HUES6 (cell line): ENCODE measurements at regions not wholly inside any gene's neighbourhood (a gene's known extent, or its start where the extent isn't known, plus 50 kb on each side); places are given as distances from the start of the nearest gene placed in this dataset.

Experiments
- H3K27ac ChIP-seq: 2 replicates; pipeline ENCODE4 v1.7.0; 2013; ENCODE audit warnings: low read depth, mild to moderate bottlenecking, low read length, inconsistent platforms
- H3K27me3 ChIP-seq: 2 replicates; pipeline ENCODE4 v1.6.1; 2013; ENCODE audit warnings: low read length; ENCODE audit not compliant: control insufficient read depth, insufficient read depth
- H3K36me3 ChIP-seq: 2 replicates; pipeline ENCODE4 v1.6.1; 2013; ENCODE audit warnings: low read length; ENCODE audit not compliant: control insufficient read depth, insufficient read depth
- H3K4me1 ChIP-seq: 2 replicates; pipeline ENCODE4 v1.6.1; 2013; ENCODE audit warnings: low read length; ENCODE audit not compliant: control insufficient read depth, insufficient read depth
- H3K4me3 ChIP-seq: 2 replicates; pipeline ENCODE4 v1.5.1; 2013; ENCODE audit warnings: low read depth, low read length
- H3K9ac ChIP-seq: one replicate; pipeline ENCODE4 v1.6.1; 2013; ENCODE audit warnings: mild to moderate bottlenecking, low read length
- H3K9me3 ChIP-seq: 2 replicates; pipeline ENCODE4 v1.6.1; 2013; ENCODE audit warnings: low read depth, low read length; ENCODE audit not compliant: control insufficient read depth, insufficient read depth

- no peaks in the 10 kb centered on the region for H3K27me3 ChIP-seq
- H3K9me3 ChIP-seq: no peaks in the 10 kb centered on the region
- H3K9ac ChIP-seq: no peak overlapping the region
- no peak overlapping the region for H3K4me3 ChIP-seq
- H3K4me1 ChIP-seq: no peaks in the 10 kb centered on the region
- H3K36me3 ChIP-seq: no peaks in the 10 kb centered on the region
- no peak overlapping the region for H3K27ac ChIP-seq
Measured at GRCh38 chr4:141429933-141430332, 206.4 kb upstream of the IL15 start.

- Histone ChIP-seq H3K27ac (no peak overlapping the region), H3K4me3 (no peak overlapping the region), H3K9me3 (no peaks in the 10 kb centered on the region), H3K4me1 (no peaks in the 10 kb centered on the region), H3K27me3 (no peaks in the 10 kb centered on the region), H3K9ac (no peak overlapping the region), H3K36me3 (no peaks in the 10 kb centered on the region)
Measured at GRCh38 chr4:141430686-141431085, 205.7 kb upstream of the IL15 start.

GRCh38 chr4:141432000-141432712, 204.2 kb upstream of the IL15 start:
- no peaks in the 10 kb centered on the region for H3K36me3 ChIP-seq
- H3K9ac ChIP-seq: no peak overlapping the region
- H3K27me3 ChIP-seq: no peaks in the 10 kb centered on the region
- no peak overlapping the region for H3K4me3 ChIP-seq
- H3K9me3 ChIP-seq: no peaks in the 10 kb centered on the region
- H3K4me1 ChIP-seq: no peaks in the 10 kb centered on the region
- H3K27ac ChIP-seq: no peak overlapping the region

GRCh38 chr4:141435446-141436225, 200.7 kb upstream of the IL15 start:
- no peaks in the 10 kb centered on the region for H3K36me3 ChIP-seq
- no peak overlapping the region for H3K9ac ChIP-seq
- no peaks in the 10 kb centered on the region for H3K9me3 ChIP-seq
- H3K4me3 ChIP-seq: no peak overlapping the region
- no peak overlapping the region for H3K27ac ChIP-seq
- no peaks in the 10 kb centered on the region for H3K27me3 ChIP-seq
- no peaks in the 10 kb centered on the region for H3K4me1 ChIP-seq

DNA sequence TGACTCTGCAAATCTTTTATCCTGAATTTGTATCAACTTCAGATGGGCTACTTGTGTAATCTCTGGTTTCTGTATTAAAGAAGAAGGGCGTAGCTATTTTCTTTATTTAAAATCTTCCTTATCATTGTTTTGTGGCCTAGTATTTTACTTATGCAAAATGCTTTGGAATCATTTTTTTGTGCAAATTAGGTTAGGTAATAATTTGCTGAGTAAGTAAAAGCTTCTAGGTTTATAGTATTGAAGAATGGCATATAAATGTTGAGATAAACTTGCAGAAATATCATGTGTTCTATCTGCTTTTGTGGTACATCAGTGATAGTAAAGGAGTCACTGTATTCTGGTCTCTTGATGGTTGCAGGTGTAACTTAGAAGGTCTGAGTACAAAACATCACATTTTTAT, 197.2 kb upstream of the IL15 start:
- Histone ChIP-seq H3K4me1 (no peaks in the 10 kb centered on the region), H3K27ac (no peak overlapping the region), H3K9ac (no peak overlapping the region), H3K4me3 (no peak overlapping the region), H3K27me3 (no peaks in the 10 kb centered on the region), H3K9me3 (no peaks in the 10 kb centered on the region), H3K36me3 (no peaks in the 10 kb centered on the region)

DNA sequence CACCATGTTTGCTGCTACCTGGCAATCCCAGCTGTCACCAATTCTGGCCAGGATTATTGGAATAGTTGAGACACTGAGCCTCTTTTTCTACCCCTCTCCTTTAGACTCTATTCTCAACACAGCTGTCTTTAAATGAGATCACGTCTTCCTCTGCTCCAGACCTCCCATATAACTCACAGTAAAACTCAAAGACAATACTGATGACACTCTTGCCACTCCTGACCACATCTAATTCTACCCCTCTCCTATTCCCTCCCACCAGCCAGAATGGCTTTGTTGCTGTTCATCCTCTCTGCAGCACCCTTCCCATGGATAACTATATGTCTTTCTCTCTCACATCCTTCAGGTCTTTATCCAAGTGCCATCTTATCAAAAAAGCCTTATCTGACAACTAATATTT, 188.6 kb upstream of the IL15 start:
- Histone ChIP-seq H3K4me3 (no peak overlapping the region), H3K27me3 (no peaks in the 10 kb centered on the region), H3K4me1 (no peaks in the 10 kb centered on the region), H3K36me3 (no peaks in the 10 kb centered on the region), H3K27ac (no peak overlapping the region), H3K9ac (no peak overlapping the region), H3K9me3 (no peaks in the 10 kb centered on the region)

GRCh38 chr4:141448490-141448889, 187.9 kb upstream of the IL15 start:
- H3K4me1 ChIP-seq: no peaks in the 10 kb centered on the region
- no peaks in the 10 kb centered on the region for H3K36me3 ChIP-seq
- no peak overlapping the region for H3K9ac ChIP-seq
- H3K4me3 ChIP-seq: no peak overlapping the region
- no peak overlapping the region for H3K27ac ChIP-seq
- H3K27me3 ChIP-seq: no peaks in the 10 kb centered on the region
- no peaks in the 10 kb centered on the region for H3K9me3 ChIP-seq

- no peak overlapping the region for H3K9ac ChIP-seq
- no peak overlapping the region for H3K4me3 ChIP-seq
Measured at GRCh38 chr4:141449927-141450326, 186.5 kb upstream of the IL15 start.

GRCh38 chr4:141455651-141456050, 180.7 kb upstream of the IL15 start:
- no peak overlapping the region for H3K9ac ChIP-seq
- H3K4me3 ChIP-seq: no peak overlapping the region
- no peaks in the 10 kb centered on the region for H3K36me3 ChIP-seq
- H3K9me3 ChIP-seq: no peaks in the 10 kb centered on the region
- no peaks in the 10 kb centered on the region for H3K27me3 ChIP-seq
- no peak overlapping the region for H3K27ac ChIP-seq
- no peaks in the 10 kb centered on the region for H3K4me1 ChIP-seq

More at GRCh38 chr4:141449927-141450326, 186.5 kb upstream of the IL15 start:
- H3K27ac ChIP-seq: no peak overlapping the region
- H3K36me3 ChIP-seq: no peaks in the 10 kb centered on the region
- H3K27me3 ChIP-seq: no peaks in the 10 kb centered on the region
- no peaks in the 10 kb centered on the region for H3K4me1 ChIP-seq
- H3K9me3 ChIP-seq: no peaks in the 10 kb centered on the region

DNA sequence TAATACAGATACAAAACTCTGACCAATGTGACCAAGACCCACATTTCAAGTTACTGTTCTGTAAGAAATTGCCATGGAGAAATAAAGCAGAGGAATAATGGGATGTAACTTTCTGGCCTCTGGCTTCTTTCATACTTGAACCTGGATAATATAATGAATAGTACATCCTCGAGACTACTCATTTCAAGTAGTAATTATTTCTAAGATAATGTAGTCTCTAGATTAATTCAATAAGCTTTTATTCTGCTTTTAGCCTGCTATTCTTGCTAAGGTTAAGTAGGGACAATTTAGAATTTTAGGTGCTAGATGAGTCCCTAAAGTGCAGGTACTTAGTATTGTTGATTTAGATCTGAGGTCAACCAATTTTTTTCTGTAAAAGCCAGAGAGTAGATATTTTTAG, 178.7 kb upstream of the IL15 start:
- no peaks in the 10 kb centered on the region for H3K27me3 ChIP-seq
- no peaks in the 10 kb centered on the region for H3K36me3 ChIP-seq
- H3K9ac ChIP-seq: no peak overlapping the region
- no peaks in the 10 kb centered on the region for H3K4me1 ChIP-seq
- no peaks in the 10 kb centered on the region for H3K9me3 ChIP-seq
- H3K27ac ChIP-seq: no peak overlapping the region
- no peak overlapping the region for H3K4me3 ChIP-seq

DNA sequence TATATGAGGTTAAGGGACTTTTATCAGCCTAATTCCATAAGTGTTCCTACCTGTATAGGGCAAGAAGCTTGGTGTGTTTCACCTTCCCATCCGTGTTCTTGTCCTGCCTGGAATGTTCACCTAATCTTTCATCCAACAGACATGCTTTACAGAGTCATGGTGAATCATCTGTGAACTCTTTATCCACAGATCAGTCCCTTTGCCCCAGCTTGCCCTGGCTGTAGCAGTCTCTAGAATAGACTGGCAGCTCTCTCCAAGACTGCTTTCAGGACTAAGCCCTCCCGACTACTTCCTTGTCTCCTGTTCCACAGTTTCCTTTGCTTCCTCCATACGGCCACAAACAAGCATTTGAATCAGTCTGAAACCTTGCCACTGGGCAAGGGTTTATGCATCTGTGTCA, 177.9 kb upstream of the IL15 start:
- Histone ChIP-seq H3K9me3 (no peaks in the 10 kb centered on the region), H3K27me3 (no peaks in the 10 kb centered on the region), H3K27ac (no peak overlapping the region), H3K4me3 (no peak overlapping the region), H3K4me1 (no peaks in the 10 kb centered on the region), H3K36me3 (no peaks in the 10 kb centered on the region), H3K9ac (no peak overlapping the region)
